NCI-H2081 treated with DMSO at 0.1 percent for 48 hours (cell line): ENCODE measurements at regions not wholly inside any gene's neighbourhood (a gene's known extent, or its start where the extent isn't known, plus 50 kb on each side); places are given as distances from the start of the nearest gene placed in this dataset.

Experiments used
- DNase-seq: peaks from one replicate; lab custom pipeline; 2025; lab: John Stamatoyannopoulos, UW

GRCh38 chr10:31644931-31645633 lies 283.5 kb downstream of the ARHGAP12 start:
- no peak for DNase-seq

- no peak for DNase-seq
Observed at GRCh38 chr10:31642281-31642680, 286.4 kb downstream of the ARHGAP12 start.

GRCh38 chr10:31635415-31636065 lies 293.1 kb downstream of the ARHGAP12 start:
- no peak for DNase-seq

GRCh38 chr10:31635009-31635408 lies 293.6 kb downstream of the ARHGAP12 start:
- DNase-seq, result no peak

GRCh38 chr10:31630861-31631567 lies 297.6 kb downstream of the ARHGAP12 start:
- no peak for DNase-seq

GRCh38 chr10:31625566-31625965 lies 303.1 kb downstream of the ARHGAP12 start:
- DNase-seq, result no peak

- no peak for DNase-seq
Observed at GRCh38 chr10:31624611-31625010, 304.0 kb downstream of the ARHGAP12 start.

- DNase-seq, result no peak
Observed at GRCh38 chr10:31623947-31624346, 304.7 kb downstream of the ARHGAP12 start.

- no peak for DNase-seq
Observed at GRCh38 chr10:31623466-31623865, 304.4 kb downstream of the ZEB1 start.

GRCh38 chr10:31622978-31623377 lies 304.0 kb downstream of the ZEB1 start:
- no peak for DNase-seq

- no peak for DNase-seq
Observed at GRCh38 chr10:31621733-31622132, 302.7 kb downstream of the ZEB1 start.

- DNase-seq, result no peak
Observed at GRCh38 chr10:31620226-31621151, 301.5 kb downstream of the ZEB1 start.

GRCh38 chr10:31619531-31620061 lies 300.6 kb downstream of the ZEB1 start:
- no peak for DNase-seq

- no peak for DNase-seq
Observed at GRCh38 chr10:31618541-31619291, 299.7 kb downstream of the ZEB1 start.

- no peak for DNase-seq
Observed at GRCh38 chr10:31617757-31618156, 298.7 kb downstream of the ZEB1 start.

GRCh38 chr10:31617133-31617532 lies 298.1 kb downstream of the ZEB1 start:
- no peak for DNase-seq

GRCh38 chr10:31615129-31615528 lies 296.1 kb downstream of the ZEB1 start:
- no peak for DNase-seq

GRCh38 chr10:31614611-31615010 lies 295.6 kb downstream of the ZEB1 start:
- DNase-seq, result no peak

- DNase-seq, result no peak
Observed at GRCh38 chr10:31612082-31612481, 293.1 kb downstream of the ZEB1 start.

- no peak for DNase-seq
Observed at GRCh38 chr10:31611161-31611560, 292.1 kb downstream of the ZEB1 start.

- no peak for DNase-seq
Observed at GRCh38 chr10:31607481-31607880, 288.5 kb downstream of the ZEB1 start.
